Parathyroid adenoma (tissue), 2 donors: ENCODE measurements at regions not wholly inside any gene's neighbourhood (a gene's known extent, or its start where the extent isn't known, plus 50 kb on each side); places are given as distances from the start of the nearest gene placed in this dataset.

Source experiments
- H2AFZ ChIP-seq: fragments of 300-600 bp; sonication (generic); one replicate; pipeline ENCODE4 v1.7.0; 2017; ENCODE audit warnings: antibody characterized with exemption, mild to moderate bottlenecking
- H3K27ac ChIP-seq: fragments of 300-600 bp; sonication (generic); one replicate; pipeline ENCODE4 v1.7.0; 2017
- H3K27me3 ChIP-seq: fragments of 300-600 bp; sonication (generic); one replicate; pipeline ENCODE4 v1.7.0; 2017; ENCODE audit warnings: low read length; ENCODE audit not compliant: control insufficient read depth, insufficient read depth
- H3K36me3 ChIP-seq: fragments of 300-600 bp; sonication (generic); one replicate; pipeline ENCODE4 v1.7.0; 2017; ENCODE audit warnings: low read length; ENCODE audit not compliant: control insufficient read depth, insufficient read depth
- H3K4me1 ChIP-seq: fragments of 300-600 bp; sonication (generic); one replicate; pipeline ENCODE4 v1.7.0; 2017; ENCODE audit warnings: control low read depth
- H3K4me2 ChIP-seq: fragments of 300-600 bp; sonication (generic); one replicate; pipeline ENCODE4 v1.7.0; 2017; ENCODE audit warnings: low read length
- H3K4me3 ChIP-seq: fragments of 300-600 bp; sonication (generic); one replicate; pipeline ENCODE4 v1.7.0; 2017; ENCODE audit warnings: low read depth, low read length
- H3K79me2 ChIP-seq: fragments of 300-600 bp; sonication (generic); one replicate; pipeline ENCODE4 v1.7.0; 2017; ENCODE audit warnings: control low read depth
- H3K9ac ChIP-seq: fragments of 300-600 bp; sonication (generic); one replicate; pipeline ENCODE4 v1.7.0; 2017; ENCODE audit warnings: mild to moderate bottlenecking
- H3K9me3 ChIP-seq: fragments of 300-600 bp; sonication (generic); one replicate; pipeline ENCODE4 v1.7.0; 2017; ENCODE audit warnings: low read length; ENCODE audit not compliant: control insufficient read depth
- TF ChIP-seq, protein P1 (sequence below): fragments of 300-600 bp; sonication (generic); IDR thresholded peaks from one replicate; pipeline ENCODE4 v1.7.0; 2017; ENCODE audit warnings: antibody characterized with exemption, mild to moderate bottlenecking
- donor health status: primary hyperparathyroidism.

GRCh38 chr2:47255794-47256193, 79.5 kb upstream of the CALM2 start:
- Histone ChIP-seq H3K9ac (no peak overlapping the region), H2AFZ (no peak overlapping the region), H3K27me3 (no peaks in the 10 kb centered on the region), H3K4me3 (no peak overlapping the region), H3K9me3 (no peaks in the 10 kb centered on the region), H3K27ac (no peak overlapping the region), H3K4me2 (no peak overlapping the region), H3K4me1 (peaks cover under 1% of the 10 kb centered on the region), H3K79me2 (no peaks in the 10 kb centered on the region), H3K36me3 (no peaks in the 10 kb centered on the region)
- TF ChIP-seq, protein P1, sequence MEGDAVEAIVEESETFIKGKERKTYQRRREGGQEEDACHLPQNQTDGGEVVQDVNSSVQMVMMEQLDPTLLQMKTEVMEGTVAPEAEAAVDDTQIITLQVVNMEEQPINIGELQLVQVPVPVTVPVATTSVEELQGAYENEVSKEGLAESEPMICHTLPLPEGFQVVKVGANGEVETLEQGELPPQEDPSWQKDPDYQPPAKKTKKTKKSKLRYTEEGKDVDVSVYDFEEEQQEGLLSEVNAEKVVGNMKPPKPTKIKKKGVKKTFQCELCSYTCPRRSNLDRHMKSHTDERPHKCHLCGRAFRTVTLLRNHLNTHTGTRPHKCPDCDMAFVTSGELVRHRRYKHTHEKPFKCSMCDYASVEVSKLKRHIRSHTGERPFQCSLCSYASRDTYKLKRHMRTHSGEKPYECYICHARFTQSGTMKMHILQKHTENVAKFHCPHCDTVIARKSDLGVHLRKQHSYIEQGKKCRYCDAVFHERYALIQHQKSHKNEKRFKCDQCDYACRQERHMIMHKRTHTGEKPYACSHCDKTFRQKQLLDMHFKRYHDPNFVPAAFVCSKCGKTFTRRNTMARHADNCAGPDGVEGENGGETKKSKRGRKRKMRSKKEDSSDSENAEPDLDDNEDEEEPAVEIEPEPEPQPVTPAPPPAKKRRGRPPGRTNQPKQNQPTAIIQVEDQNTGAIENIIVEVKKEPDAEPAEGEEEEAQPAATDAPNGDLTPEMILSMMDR = no peak

DNA sequence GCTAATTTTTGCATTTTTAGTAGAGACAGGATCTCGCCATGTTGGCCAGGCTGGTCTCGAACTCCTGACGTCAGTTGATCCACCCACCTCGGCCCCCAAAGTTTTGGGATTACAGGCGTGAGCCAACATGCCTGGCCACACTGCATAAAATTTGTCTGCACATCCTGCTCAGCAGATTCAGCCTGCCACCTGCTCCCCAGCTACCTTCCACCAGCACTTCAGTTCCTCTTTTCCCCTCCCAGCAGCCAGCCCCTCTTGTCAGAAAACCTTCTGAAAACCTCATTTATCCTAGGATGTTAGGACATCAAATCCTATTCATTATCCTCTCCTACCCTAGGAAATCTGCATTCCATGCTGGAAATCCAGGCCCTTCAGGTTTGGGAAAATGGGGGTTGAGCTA, 78.2 kb upstream of the CALM2 start:
- H3K27me3 ChIP-seq = no peaks in the 10 kb centered on the region
- no peak overlapping the region for H2AFZ ChIP-seq

DNA sequence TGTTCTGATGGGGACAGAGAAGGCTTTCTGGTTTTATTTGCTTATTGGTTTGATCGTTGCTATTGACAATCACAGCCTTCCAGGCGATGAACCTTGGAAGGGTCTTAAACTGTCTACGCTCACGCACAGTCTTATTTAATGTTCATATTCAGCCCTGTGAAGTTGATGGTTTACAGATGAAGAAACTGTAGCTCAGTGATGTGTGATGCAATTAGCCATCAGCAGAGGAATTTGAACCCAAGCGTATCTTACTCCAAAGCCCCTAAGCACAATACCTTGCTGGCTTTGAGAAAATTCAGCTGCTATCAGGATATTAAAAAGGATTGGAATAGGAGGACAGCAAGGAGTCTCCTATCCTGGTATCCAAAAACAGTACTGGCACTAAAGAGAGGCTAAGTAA, 77.1 kb upstream of the CALM2 start:
- H3K27ac ChIP-seq = no peak overlapping the region
- no peak overlapping the region for H3K4me2 ChIP-seq
- H3K79me2 ChIP-seq = no peaks in the 10 kb centered on the region
- no peak overlapping the region for H2AFZ ChIP-seq
- peaks cover 7% of the 10 kb centered on the region for H3K4me1 ChIP-seq
- no peaks in the 10 kb centered on the region for H3K9me3 ChIP-seq
- no peak overlapping the region for H3K9ac ChIP-seq
- H3K36me3 ChIP-seq = no peaks in the 10 kb centered on the region
- TF ChIP-seq, protein P1 = no peak
- H3K27me3 ChIP-seq = no peaks in the 10 kb centered on the region
- no peak overlapping the region for H3K4me3 ChIP-seq

More for the DNA sequence above, 78.2 kb upstream of the CALM2 start:
- H3K27ac ChIP-seq = no peak overlapping the region
- no peak overlapping the region for H3K4me3 ChIP-seq
- no peaks in the 10 kb centered on the region for H3K9me3 ChIP-seq
- no peak overlapping the region for H3K9ac ChIP-seq
- peaks cover 7% of the 10 kb centered on the region for H3K4me1 ChIP-seq
- no peaks in the 10 kb centered on the region for H3K79me2 ChIP-seq
- no peaks in the 10 kb centered on the region for H3K36me3 ChIP-seq
- TF ChIP-seq, protein P1 = no peak
- H3K4me2 ChIP-seq = no peak overlapping the region

- H3K27ac ChIP-seq = no peak overlapping the region
- no peak overlapping the region for H3K4me3 ChIP-seq
- H3K9me3 ChIP-seq = no peaks in the 10 kb centered on the region
- H3K27me3 ChIP-seq = no peaks in the 10 kb centered on the region
- H3K4me2 ChIP-seq = no peak overlapping the region
- H3K36me3 ChIP-seq = no peaks in the 10 kb centered on the region
- peaks cover 7% of the 10 kb centered on the region for H3K4me1 ChIP-seq
- TF ChIP-seq, protein P1 = no peak
- no peaks in the 10 kb centered on the region for H3K79me2 ChIP-seq
- no peak overlapping the region for H3K9ac ChIP-seq
- no peak overlapping the region for H2AFZ ChIP-seq
These were observed 75.0 kb upstream of the CALM2 start for GRCh38 chr2:47251404-47251675.

DNA sequence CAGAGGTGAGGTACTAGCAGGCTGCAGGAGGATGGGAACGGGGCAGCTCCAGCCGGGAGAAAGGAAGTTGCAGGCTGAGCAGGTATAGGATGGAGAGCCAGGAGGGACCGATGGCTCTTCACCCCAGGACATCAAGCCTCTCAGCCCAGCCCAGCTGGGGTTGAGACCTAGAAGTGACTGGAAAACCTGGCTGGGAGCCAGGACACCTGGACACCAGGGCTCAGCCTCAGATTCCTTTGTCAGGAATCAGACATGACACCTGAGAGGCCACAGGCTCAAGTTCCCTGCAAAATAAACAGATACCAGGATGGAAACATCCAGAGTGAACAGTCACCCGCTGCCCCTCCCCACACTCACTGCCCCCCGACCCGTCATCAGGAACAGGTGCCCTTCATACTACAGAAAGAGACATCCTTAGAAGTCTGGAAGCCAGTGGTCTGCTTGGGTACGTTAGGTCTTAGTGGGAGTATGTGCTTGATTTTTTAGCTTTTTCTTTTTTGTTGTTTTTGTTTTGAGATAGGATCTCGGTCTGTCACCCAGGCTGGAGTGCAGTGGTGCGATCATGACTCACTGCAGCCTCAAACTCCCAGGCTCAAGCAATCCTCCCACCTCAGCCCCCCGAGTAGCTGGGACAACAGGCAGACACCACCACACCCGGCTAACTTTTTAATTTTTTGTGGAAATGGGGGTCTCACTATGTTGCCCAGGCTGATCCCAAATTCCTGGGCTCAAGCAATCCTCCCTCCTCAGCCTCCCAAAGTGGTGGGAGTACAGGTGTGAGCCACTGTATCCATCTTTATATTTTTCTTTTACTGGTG, 74.5 kb upstream of the CALM2 start:
- TF ChIP-seq, protein P1 = no peak
- Histone ChIP-seq H3K9ac (no peak overlapping the region), H3K27ac (no peak overlapping the region), H3K79me2 (no peaks in the 10 kb centered on the region), H3K4me3 (no peak overlapping the region), H3K36me3 (no peaks in the 10 kb centered on the region), H3K4me2 (peak overlapping the region; percentile 58), H3K9me3 (no peaks in the 10 kb centered on the region), H3K27me3 (no peaks in the 10 kb centered on the region), H3K4me1 (peaks cover 7% of the 10 kb centered on the region), H2AFZ (peak overlapping the region; percentile 88)
